Right forelimb (tissue), 1 donor: ENCODE measurements at regions not wholly inside any gene's neighbourhood (a gene's known extent, or its start where the extent isn't known, plus 50 kb on each side); places are given as distances from the start of the nearest gene placed in this dataset.
"Not testable (repeated sequence)": the region's sequence is repeated elsewhere in the genome, so short reads cannot be mapped to it uniquely, and the experiment has no call there.

Experiments
- DNase-seq: peaks from one replicate; pipeline ENCODE4 v3.0.0-alpha.2; 2018

- DNase-seq: no peak
Measured at GRCh38 chr18:54433368-54433767, 75.7 kb downstream of the C18orf54 start.

- DNase-seq: no peak
Measured at GRCh38 chr18:54433857-54434256, 76.2 kb downstream of the C18orf54 start.

- no peak for DNase-seq
Measured at GRCh38 chr18:54434453-54434852, 76.7 kb downstream of the C18orf54 start.

- no peak for DNase-seq
Measured at GRCh38 chr18:54436501-54436900, 78.8 kb downstream of the C18orf54 start.

- DNase-seq: no peak
Measured at GRCh38 chr18:54440292-54440691, 82.6 kb downstream of the C18orf54 start.

- peak; percentile 73 for DNase-seq
Measured at GRCh38 chr18:54444319-54444914, 86.7 kb downstream of the C18orf54 start.

GRCh38 chr18:54453996-54454395 is 96.3 kb downstream of the C18orf54 start:
- no peak for DNase-seq

- DNase-seq: no peak
Measured at GRCh38 chr18:54465502-54465901, 107.8 kb downstream of the C18orf54 start.

- DNase-seq: no peak
Measured at GRCh38 chr18:54466248-54467005, 108.7 kb downstream of the C18orf54 start.

- no peak for DNase-seq
Measured at GRCh38 chr18:54479365-54479764, 111.7 kb upstream of the DYNAP start.

- DNase-seq: no peak
Measured at GRCh38 chr18:54480616-54481015, 110.4 kb upstream of the DYNAP start.

- DNase-seq: not testable (repeated sequence)
Measured at GRCh38 chr18:54502451-54502850, 88.6 kb upstream of the DYNAP start.

- DNase-seq: no peak
Measured at GRCh38 chr18:54503131-54503894, 87.7 kb upstream of the DYNAP start.

GRCh38 chr18:54506516-54507261 is 84.4 kb upstream of the DYNAP start:
- DNase-seq: no peak

GRCh38 chr18:54509793-54510192 is 81.3 kb upstream of the DYNAP start:
- no peak for DNase-seq

- DNase-seq: no peak
Measured at GRCh38 chr18:54515149-54515548, 75.9 kb upstream of the DYNAP start.

- DNase-seq: no peak
Measured at GRCh38 chr18:54517521-54517920, 73.5 kb upstream of the DYNAP start.

- DNase-seq: no peak
Measured at GRCh38 chr18:54521846-54522245, 69.2 kb upstream of the DYNAP start.

GRCh38 chr18:54528942-54529376 is 62.1 kb upstream of the DYNAP start:
- DNase-seq: no peak

- no peak for DNase-seq
Measured at GRCh38 chr18:54529444-54529843, 61.6 kb upstream of the DYNAP start.

- DNase-seq: no peak
Measured at GRCh38 chr18:54530285-54530684, 60.8 kb upstream of the DYNAP start.

- no peak for DNase-seq
Measured at GRCh38 chr18:54531402-54532065, 59.5 kb upstream of the DYNAP start.

GRCh38 chr18:54532222-54532621 is 58.8 kb upstream of the DYNAP start:
- no peak for DNase-seq
